ENCODE measurements at regions not wholly inside any gene's neighbourhood (a gene's known extent, or its start where the extent isn't known, plus 50 kb on each side); places are given as distances from the start of the nearest gene placed in this dataset.
"Not testable (repeated sequence)": the region's sequence is repeated elsewhere in the genome, so short reads cannot be mapped to it uniquely, and the experiment has no call there.

DNA sequence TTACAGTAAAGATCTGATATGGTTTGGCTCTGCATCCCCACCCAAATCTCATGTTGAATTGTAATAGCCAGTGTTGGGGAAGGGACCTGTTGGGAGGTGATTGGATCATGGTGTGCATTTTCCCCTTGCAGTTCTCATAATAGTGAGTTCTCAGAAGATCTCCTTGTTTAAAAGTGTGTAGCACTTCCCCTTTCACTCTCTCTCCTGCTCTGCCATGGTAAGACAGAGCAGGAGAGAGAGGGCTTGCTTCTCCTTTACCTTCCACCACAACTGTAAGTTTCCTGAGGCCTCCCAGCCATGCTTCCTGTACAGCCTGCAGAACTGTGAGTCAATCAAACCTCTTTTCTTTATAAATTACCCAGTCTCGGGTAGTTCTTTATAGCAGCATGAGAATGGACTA, 1530.9 kb upstream of the C9orf72 start:
- DNase-seq (ENCODE audit: low read depth in 2 of 2): not testable (repeated sequence)

DNA sequence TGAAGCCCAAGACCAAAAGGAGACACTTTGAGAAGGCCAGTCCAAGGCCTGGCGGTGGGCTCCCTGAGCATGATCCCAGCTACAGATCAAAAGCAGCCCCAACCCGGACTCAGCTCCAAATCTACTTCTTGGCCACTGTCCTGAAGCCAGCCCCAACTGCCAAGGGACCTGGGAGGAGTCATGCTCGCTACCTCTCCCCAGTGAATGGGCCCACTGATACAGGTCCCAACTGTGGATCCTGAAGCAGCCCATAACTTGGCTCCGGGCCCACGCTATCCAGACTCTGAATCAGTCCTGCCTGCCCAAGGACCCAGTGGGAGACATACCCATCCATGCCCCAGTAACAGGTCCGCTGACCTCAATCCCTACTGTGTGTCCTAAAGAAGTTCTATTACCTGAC, 1545.3 kb upstream of the C9orf72 start:
- no peak for DNase-seq (ENCODE audit: low read depth in 2 of 2)

DNA sequence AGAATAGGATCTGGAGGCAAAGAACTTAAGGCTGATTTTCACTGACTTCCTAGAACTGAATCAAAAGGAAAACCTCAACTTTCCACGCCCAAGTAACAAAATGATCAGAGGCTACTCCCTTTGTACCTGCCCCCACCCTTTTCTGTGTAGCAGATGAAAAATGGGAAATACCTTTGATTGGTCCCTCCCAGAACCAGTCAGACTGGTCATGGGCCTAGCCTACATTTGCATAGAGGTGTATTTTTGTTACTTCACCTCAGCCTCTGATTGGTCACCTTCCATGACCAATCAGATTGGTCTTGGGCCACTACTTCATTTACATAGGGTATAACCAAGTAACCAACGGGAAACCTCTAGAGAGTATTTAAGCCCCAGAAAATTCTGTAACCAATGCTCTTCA, 1553.5 kb upstream of the C9orf72 start:
- DNase-seq (ENCODE audit: low read depth in 2 of 2): no peak

DNA sequence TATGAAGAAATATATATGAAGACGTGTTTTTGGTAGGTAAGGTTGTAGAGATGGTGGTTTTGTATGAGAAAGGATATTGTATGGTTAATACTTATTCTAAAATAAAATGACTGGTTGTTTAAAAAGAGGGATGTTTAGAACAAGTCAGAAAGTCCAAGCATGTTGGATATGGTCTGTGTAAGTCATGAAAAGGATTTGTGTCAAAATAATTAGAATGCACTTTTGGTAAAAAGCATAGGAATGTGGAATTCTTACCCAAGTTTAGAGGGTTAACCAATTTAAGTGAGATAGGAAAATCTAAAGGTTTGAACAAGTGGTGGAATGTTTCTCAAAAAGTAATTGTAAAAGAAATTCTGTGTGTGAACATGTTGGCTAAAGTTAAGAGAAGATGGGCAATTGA, 1556.5 kb upstream of the C9orf72 start:
- no peak for DNase-seq (ENCODE audit: low read depth in 2 of 2)

DNA sequence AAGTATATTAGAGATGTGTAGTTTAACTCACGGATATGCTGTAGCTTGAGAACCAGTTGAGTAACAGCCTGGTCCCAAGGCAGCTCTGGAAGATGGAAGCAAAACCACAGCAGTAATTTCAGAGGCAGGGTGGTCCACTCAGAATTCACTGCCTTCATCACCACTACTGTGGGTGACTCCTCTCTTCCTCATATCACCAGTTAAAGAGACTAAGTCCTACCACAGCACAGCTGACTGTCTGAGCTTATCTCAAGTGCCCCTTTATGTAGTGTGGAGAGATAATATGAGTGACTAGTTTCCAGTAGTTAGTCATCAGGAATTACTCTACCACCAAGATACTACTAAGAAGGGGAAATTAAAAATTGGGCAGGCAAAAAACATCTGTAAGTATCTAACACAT, 1571.2 kb upstream of the C9orf72 start:
- DNase-seq (ENCODE audit: low read depth in 2 of 2): no peak

DNA sequence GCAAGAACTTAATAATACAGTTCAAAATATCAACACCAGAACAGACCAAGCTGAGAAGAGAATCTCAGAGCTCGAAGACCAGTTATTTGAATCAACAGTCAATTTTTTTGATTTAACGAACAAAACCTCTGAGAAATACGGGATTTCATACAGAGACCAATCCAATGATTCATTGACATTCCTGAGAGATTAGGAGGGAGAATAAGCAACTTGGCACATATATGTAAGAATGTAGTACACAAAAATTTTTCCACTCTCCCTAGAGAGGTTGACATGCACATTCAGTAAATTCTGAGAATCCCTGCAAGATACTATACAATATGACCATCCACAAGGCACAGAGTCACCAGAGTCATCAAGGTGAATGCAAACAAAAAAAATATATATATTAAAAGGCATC, 1577.3 kb upstream of the C9orf72 start:
- DNase-seq (ENCODE audit: low read depth in 2 of 2): no peak

DNA sequence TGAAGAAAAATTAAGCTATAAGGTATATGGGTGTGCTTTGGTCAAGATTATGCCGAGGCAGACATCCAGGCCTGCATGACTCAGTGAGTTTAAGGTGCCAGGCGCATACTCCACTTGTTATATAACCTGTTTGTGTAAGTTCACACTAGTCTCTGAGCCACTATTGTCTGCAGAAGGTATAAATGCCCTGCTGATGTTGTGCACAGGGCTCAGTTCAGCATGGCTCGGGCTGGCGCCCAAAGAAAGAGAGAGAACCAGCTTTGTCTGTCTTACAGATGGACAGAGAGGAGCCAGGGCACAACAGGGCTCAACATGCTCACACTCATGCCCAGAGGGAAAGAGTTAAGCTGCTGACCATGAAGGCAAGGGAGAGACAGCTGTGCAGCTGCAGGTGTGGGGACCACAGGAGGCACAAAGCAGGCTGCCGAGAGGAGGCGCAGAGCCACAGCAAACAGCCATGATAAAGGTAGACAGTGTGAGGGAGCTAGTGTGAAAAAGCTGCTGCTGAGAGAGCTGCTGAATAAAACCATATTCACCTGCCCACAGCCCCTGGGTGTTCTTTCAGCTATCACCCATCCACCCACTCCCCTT, 1587.6 kb upstream of the C9orf72 start:
- DNase-seq (ENCODE audit: low read depth in 2 of 2): no peak

DNA sequence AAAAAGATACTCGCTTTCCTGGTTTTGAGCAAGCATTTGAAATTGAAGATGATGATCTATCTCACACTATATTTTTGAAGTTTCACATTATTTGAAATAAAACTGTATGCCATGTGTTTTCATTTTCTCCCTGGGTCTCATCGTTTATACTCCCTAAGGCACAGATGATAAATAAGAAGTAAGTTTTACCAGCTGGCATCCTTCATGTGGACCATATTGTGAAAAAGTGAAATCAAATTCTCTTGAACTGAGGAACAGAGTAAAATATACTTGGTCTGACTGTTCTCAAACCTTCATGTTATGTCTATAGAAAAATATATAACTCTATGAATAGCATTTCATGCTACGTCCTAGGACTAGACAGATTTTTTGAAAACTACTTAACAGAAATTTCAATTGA, 1600.9 kb upstream of the C9orf72 start:
- DNase-seq (ENCODE audit: low read depth in 2 of 2): no peak

DNA sequence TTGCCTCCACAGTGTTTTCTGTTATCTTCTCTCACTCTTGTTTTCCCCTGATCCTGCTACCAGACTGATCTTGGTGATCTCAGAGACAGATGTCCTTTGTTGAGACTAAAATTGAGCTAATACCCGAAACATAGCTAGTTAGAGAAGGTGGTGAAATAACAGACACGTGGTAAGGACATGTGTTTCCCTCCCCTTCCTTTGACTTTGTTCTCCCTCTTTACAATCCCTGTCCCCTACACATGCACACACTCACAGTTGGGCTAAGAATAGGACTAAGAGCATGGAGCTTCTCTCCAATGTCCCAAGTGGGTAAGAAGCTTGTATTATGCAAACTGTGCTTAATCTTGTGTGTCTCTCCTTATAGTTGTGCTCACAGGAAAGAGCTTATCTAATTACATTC, 1603.0 kb upstream of the C9orf72 start:
- DNase-seq (ENCODE audit: low read depth in 2 of 2): no peak

DNA sequence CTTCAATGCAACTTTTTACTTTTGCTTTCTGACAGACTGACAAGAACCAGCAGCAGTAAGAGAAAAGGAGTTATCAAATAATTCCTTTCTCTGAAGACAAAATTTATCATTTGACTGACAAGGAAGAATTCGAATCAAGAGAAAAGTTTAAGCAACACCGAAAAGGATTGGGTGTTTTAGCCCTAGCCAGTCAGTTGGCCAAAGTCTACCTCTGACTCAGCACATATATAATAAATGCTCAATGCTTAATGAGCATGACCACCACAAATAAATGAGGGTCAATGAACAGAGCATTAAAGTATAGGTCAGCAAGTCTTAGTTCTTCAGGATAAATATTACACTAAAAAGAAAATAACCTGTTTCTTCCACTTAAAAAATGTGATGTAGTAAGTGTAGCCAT, 1603.5 kb upstream of the C9orf72 start:
- DNase-seq (ENCODE audit: low read depth in 2 of 2): no peak

DNA sequence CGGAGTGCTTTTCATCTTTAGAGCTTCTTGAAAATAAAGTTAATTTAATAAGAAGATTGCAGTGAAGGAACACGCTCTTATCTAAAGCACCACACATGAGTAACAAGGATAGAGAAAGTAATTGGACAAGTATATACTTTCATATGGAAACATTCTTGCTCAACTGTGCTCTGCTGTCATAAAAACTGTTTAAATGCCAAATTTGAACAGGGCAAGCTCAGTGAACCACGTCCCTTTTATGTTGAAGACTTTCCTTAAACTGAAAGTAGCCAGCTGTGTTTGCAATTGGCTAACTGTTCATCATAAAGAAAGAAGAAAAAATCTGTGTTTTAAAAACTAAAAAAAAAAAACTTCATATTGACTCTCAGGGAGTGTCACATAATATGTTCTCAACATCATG, 1610.7 kb upstream of the C9orf72 start:
- DNase-seq (ENCODE audit: low read depth in 2 of 2): no peak

DNA sequence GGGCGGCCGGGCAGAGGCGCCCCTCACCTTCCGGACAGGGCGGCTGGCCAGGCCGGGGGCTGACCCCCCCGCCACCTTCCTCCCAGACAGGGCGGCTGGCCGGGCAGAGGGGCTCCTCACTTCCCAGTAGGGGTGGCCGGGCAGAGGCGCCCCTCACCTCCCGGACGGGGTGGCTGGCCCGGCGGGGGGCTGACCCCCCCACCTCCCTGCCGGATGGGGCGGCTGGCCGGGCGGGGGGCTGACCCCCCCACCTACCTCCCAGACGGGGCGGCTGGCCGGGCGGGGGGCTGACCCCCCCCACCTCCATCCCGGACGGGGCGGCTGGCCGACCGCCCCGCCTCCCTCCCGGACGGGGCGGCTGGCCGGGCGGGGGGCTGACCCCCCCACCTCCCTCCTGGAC, 1615.5 kb upstream of the C9orf72 start:
- not testable (repeated sequence) for DNase-seq (ENCODE audit: low read depth in 2 of 2)

DNA sequence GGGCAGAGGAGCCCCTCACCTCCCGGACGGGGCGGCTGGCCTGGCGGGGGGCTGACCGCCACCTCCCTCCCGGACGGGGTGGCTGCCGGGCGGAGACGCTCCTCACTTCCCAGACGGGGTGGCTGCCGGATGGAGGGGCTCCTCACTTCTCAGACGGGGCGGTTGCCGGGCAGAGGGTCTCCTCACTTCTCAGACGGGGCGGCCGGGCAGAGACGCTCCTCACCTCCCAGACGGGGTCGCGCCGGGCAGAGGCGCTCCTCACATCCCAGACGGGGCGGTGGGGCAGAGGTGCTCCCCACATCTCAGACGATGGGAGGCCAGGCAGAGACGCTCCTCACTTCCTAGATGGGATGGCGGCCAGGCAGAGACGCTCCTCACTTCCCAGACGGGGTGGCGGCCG, 1615.9 kb upstream of the C9orf72 start:
- not testable (repeated sequence) for DNase-seq (ENCODE audit: low read depth in 2 of 2)

DNA sequence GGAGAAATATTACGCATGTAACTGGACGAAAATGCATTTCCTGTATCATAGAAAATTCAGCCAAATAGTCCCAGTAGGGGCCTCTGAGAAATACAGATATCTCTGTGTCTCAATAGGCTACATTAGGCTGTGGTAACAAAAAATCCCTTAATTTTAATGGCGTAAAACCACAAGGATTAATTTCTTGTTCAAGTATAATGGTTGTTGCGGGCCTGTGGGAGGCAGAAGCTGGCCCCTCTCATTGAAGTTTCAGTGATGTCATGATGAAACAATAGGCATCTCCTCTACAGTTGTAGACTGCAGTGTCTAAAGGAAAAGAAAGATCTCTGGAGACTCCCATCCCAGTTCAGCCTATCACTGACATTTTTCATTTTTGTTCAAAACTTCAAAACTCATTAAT, 1625.6 kb upstream of the C9orf72 start:
- no peak for DNase-seq (ENCODE audit: low read depth in 2 of 2)

DNA sequence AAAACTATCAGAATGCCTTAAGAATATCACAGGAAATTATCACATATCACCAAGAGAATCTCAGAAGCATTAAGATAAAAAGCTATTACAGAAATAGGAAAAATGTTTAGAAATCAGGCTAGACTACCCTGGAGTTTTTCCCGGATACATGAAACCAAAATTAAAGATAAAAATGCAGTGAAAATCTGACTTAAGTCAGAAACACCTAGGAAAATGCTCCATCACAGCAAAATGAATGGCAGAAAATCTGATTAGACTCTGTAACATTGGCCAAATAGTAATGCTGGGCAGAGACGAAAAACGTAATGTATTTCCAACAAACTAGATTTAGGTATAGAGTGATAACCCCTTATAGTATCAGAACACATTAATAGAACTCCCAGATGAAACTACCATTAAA, 1626.7 kb upstream of the C9orf72 start:
- DNase-seq (ENCODE audit: low read depth in 2 of 2): no peak

DNA sequence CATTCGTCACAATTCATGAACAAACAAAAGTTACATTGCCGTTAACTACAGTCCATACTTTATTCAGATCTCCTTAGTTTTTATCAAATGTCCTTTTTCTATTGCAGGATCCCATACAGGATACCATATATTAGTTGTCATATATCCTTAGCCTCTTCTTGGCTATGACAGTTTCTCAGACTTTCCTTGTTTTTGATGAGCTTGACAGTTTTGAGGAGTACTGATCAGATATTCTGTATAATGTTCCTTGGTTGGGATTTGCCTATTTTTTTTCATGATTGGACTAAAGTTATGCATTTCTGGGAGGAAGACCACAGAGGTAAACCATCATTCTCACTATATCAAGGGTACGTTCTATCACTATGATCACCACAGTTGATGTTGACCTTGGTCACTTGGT, 1627.4 kb upstream of the C9orf72 start:
- no peak for DNase-seq (ENCODE audit: low read depth in 2 of 2)

DNA sequence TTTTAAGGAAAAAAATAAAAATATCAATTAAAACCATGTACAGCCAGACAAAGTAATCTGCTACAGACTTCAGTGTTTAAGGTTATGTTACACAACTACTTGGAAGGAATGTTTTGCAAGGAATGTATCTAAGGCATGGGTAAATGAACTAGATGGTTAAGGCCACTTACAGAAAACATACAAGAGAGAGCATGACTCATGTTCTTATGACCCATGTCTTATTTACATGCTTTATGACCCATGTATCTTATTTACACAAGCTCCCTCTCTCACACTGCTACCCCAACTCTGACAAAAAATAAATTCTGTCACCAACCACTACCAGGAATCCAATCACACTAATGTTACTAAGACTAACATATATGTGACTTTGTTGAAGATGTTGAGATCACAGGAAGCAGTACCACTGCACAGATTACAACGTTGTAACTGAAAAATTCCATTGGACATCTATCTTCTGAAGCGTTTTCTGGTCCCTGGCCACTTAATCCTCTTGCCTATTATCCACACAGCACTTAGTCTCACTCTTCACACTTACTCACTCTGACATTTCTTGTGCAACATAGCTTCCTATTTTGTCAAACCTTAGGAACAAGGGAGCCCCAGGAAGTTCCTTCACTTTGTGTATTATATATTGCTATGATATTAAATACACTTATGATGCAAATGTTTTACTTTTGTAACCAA, 1630.1 kb upstream of the C9orf72 start:
- no peak for DNase-seq (ENCODE audit: low read depth in 2 of 2)

DNA sequence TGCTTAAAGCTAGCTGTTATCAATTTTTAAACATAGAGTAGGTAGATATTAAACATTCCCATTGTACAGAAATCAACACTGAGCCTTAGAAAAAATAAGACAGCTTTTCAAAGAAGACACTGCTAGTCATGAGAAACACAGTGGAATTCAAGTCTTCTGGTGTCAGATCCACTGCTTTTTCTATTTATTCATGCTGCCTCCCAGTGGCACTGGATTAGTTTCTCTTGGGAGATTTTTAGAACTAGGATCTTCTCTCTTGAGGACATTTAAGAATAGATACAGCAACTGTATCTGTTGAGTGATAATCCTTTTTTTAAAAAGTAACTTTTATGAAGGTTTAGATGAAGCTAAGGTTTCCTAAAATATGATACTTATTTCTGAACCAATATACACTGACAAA, 1635.4 kb upstream of the C9orf72 start:
- no peak for DNase-seq (ENCODE audit: low read depth in 2 of 2)

DNA sequence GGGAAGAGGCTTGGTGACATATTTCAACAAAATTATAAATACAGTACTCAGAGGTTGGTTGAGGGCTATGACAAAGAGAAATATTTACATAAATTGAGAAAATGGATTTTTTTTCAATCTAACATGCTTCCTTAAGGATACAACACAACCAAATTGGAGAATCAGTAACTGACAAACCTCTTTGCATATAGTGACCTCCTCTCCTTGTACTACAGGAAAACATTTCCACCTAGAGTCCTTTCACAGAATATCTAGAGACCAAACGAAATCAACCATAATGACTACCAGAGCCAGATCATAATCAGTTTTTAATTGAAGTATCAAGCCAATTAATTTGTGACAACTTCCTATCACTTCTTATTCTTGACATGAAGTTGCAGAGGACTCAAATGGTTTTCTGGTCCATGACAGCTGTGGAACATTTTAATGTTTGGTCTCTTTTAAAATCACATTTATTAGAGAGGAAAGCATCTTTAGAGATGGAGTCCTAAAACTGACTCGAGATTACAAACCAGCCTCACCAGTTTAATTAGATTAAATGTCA, 1636.5 kb upstream of the C9orf72 start:
- DNase-seq (ENCODE audit: low read depth in 2 of 2): no peak

DNA sequence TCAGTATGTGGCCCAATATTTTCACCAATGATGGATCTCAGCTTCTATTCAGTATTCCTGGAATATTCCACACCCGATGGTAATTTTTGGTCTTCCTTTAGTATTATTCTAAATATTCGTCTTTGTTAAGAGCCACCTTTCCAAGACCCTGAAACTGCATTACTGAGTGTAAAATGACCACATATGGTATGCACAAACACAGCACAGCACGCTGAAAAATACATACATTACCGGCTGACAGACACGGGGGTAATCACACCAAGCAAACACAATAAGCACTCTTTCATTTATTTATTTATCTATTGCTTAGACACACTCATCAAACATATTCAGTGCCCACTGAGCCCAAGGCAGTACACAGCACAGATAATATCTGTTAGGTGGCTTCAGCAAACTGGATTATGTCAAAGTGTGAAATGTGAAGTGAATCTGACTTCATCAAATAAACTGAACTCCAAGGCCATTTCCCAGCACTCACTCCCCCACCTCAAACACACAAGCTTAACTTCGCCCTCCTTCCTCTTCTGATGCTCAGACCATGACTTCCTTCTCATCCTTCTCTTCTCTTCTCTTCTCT, 1637.8 kb upstream of the C9orf72 start:
- no peak for DNase-seq (ENCODE audit: low read depth in 2 of 2)

DNA sequence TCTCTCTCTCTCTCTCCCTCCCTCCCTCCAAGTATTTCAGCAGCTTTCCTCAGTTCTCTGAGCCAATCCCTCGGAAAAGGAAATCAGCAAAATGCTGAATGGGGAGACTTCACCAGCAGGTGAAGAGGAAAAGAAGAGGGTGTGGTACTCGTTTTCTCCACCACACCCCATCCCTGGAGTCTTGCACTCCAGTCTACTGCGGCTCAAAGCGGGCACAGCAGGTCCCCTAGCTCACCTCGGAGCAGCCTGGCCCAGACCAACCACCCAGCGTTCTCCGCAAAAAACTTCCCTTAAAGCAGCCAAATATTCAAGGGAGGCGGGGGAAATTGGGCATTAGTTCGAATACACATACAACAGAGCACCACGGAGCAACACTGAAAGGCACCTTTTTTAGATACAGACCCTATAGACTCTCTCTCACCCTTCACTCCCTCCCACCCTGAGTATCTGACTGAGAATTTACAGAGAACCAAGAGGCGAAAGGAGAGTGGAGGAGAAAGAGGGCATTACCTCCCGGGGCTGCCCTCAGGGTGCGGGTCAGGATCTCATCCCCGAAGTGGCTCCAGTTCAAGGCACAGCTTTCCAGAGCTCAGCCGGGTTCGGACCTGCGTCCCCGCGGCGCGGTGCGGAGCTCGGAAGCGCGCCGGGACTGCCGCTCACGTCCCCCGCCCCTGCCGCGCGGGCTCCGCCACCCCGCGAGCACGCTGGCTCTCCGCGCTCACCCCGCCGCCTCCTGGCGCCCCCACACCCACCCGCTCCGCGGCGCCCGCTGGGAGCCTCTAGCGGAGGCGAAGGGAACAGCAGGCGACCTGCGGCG, 1638.5 kb upstream of the C9orf72 start:
- peak in 1 of 2 donors; percentile 26 for DNase-seq (ENCODE audit: low read depth in 2 of 2)

Measured in stimulated activated CD4-positive, alpha-beta T cell treated with anti-CD3 and anti-CD28 coated beads, Interleukin-1b, Interleukin-23, amount 100 ng/mL, for 4 hours (primary cell).